HepG2 (cell line): ENCODE measurements at regions not wholly inside any gene's neighbourhood (a gene's known extent, or its start where the extent isn't known, plus 50 kb on each side); places are given as distances from the start of the nearest gene placed in this dataset.

Experiments
- ATAC-seq: fragments of 200-7000 bp; cut with Tn5 transposase; 3 replicates; pipeline ENCODE4 v1.9.1; 2020; ENCODE audit warnings: mild to moderate bottlenecking, moderate library complexity
- BruUV-seq: library from RNA; stranded (reverse); fragments of 400-500 nt; replicated peaks from 2 replicates; lab custom pipeline; 2021; lab: Mats Ljungman, UMichigan
- CTCF ChIA-PET: fragments of 300-600 bp; formaldehyde crosslinking; extraction: SDS; loops from one replicate; lab custom pipeline; 2021; ENCODE audit warnings: low total read pairs, inconsistent platforms, low intra/inter-chr PET ratio; lab: Yijun Ruan, JAX
- POLR2A ChIA-PET: fragments of 350-600 bp; sonication (Branson Sonifier 250); formaldehyde crosslinking; loops from one replicate; lab custom pipeline; 2020; ENCODE audit warnings: antibody characterized with exemption, inconsistent platforms; lab: Yijun Ruan, JAX
- DNase-seq: peaks from one replicate; pipeline ENCODE4 v3.0.0-alpha.2; 2015; ENCODE audit warnings: low spot score
- FAIRE-seq: peaks from 3 replicates; lab custom pipeline; 2011; peaks lifted over from hg19 to GRCh38; lab: Jason Lieb, UNC
- H2AFZ ChIP-seq: one replicate; pipeline ENCODE4 v1.6.1; 2011; ENCODE audit warnings: low read length, inconsistent platforms
- H3K27ac ChIP-seq: fragments of 300-600 bp; 3 replicates; pipeline ENCODE4 v1.8.0; 2011; ENCODE audit warnings: mixed run types, mild to moderate bottlenecking, mixed read lengths, low read length, inconsistent platforms; ENCODE audit not compliant: insufficient read depth; ENCODE audit errors: extremely low read length
- H3K27me3 ChIP-seq, 2 experiments: fragments of 200-600 bp in 1 of 2; 2 replicates in 1 of 2; 3 replicates in 1 of 2; pipeline versions ENCODE4 v1.6.0 to v1.8.0; 2011; ENCODE audit warnings: low read length in 2 of 2, mild to moderate bottlenecking in 2 of 2, moderate library complexity in 2 of 2, inconsistent platforms in 1 of 2; ENCODE audit not compliant: insufficient read depth in 2 of 2, control insufficient read depth in 1 of 2
- H3K36me3 ChIP-seq, 2 experiments: fragments of 200-600 bp in 1 of 2; replicated peaks in 1 of 2; 2 replicates in 1 of 2; 3 replicates in 1 of 2; pipeline versions ENCODE4 v1.5.1 to v1.8.0; 2011; ENCODE audit warnings: low read length in 2 of 2, inconsistent platforms in 1 of 2; ENCODE audit not compliant: insufficient read depth in 2 of 2, control insufficient read depth in 1 of 2
- H3K4me1 ChIP-seq: 2 replicates; pipeline ENCODE4 v1.5.1; 2012; ENCODE audit warnings: low read length, inconsistent platforms; ENCODE audit not compliant: insufficient read depth
- H3K4me2 ChIP-seq: 2 replicates; pipeline ENCODE4 v1.6.0; 2011; ENCODE audit warnings: low read depth, low read length, inconsistent platforms
- H3K4me3 ChIP-seq, 3 experiments: fragments of 200-600 bp in 1 of 3; sonication (generic), shearing (Covaris generic) in 1 of 3; replicated peaks in 1 of 3; 2 replicates each; pipeline ENCODE4 v1.5.1; 2011 to 2016; ENCODE audit warnings: low read length in 3 of 3, inconsistent platforms in 2 of 3, low read depth in 2 of 3, mild to moderate bottlenecking in 2 of 3, control low read depth in 1 of 3, mixed read lengths in 1 of 3; ENCODE audit not compliant: insufficient read depth in 1 of 3
- H3K79me2 ChIP-seq: one replicate; pipeline ENCODE4 v1.6.1; 2011; ENCODE audit warnings: low read length, inconsistent platforms; ENCODE audit not compliant: insufficient read depth
- H3K9ac ChIP-seq: 2 replicates; pipeline ENCODE4 v1.6.0; 2011; ENCODE audit warnings: mild to moderate bottlenecking, low read depth, low read length, inconsistent platforms; ENCODE audit not compliant: insufficient read depth
- H3K9me3 ChIP-seq: 2 replicates; pipeline ENCODE4 v1.5.1; 2012; ENCODE audit warnings: mild to moderate bottlenecking, low read length
- H4K20me1 ChIP-seq: 2 replicates; pipeline ENCODE4 v1.6.0; 2011; ENCODE audit warnings: inconsistent platforms, mild to moderate bottlenecking, low read length, moderate library complexity; ENCODE audit not compliant: insufficient read depth
- DMAP1 ChIP-seq: IDR thresholded peaks from 2 replicates; pipeline ENCODE4 v1.6.1; 2016
- E2F2 ChIP-seq: sonication (generic); formaldehyde crosslinking; IDR thresholded peaks from 2 replicates; pipeline ENCODE4 v1.4.0; 2020; ENCODE audit warnings: missing genetic modification reagents, borderline replicate concordance
- GATA4 ChIP-seq: sonication (generic); IDR thresholded peaks from 2 replicates; pipeline ENCODE4 v1.6.1; 2016; ENCODE audit warnings: antibody characterized with exemption, low read depth, borderline replicate concordance
- MTF2 ChIP-seq: sonication (generic); formaldehyde crosslinking; IDR thresholded peaks from 2 replicates; pipeline ENCODE4 v1.5.0; 2020; ENCODE audit warnings: missing genetic modification reagents, borderline replicate concordance
- PATZ1 ChIP-seq: sonication (generic); formaldehyde crosslinking; IDR thresholded peaks from 2 replicates; pipeline ENCODE4 v1.4.0; 2020; ENCODE audit warnings: missing genetic modification reagents
- PBX2 ChIP-seq: IDR thresholded peaks from 2 replicates; pipeline ENCODE4 v1.6.1; 2016; ENCODE audit warnings: control low read depth
- POLR2A ChIP-seq, 2 experiments: IDR thresholded peaks; 2 replicates each; pipeline ENCODE4 v1.6.1; 2011; ENCODE audit warnings: low read depth in 2 of 2, low read length in 2 of 2, mild to moderate bottlenecking in 1 of 2, moderate library complexity in 1 of 2; ENCODE audit not compliant: insufficient read depth in 1 of 2
- RFX3 ChIP-seq: IDR thresholded peaks from 2 replicates; pipeline ENCODE4 v1.6.1; 2016; ENCODE audit warnings: missing biosample characterization, missing genetic modification reagents
- RXRB ChIP-seq: IDR thresholded peaks from 2 replicates; pipeline ENCODE4 v1.6.1; 2016; ENCODE audit warnings: borderline replicate concordance, missing genetic modification reagents, missing compliant biosample characterization
- SNAI1 ChIP-seq: sonication (generic); formaldehyde crosslinking; IDR thresholded peaks from 2 replicates; pipeline ENCODE4 v1.5.0; 2020; ENCODE audit warnings: mild to moderate bottlenecking, missing genetic modification reagents, borderline replicate concordance
- SOX5 ChIP-seq: IDR thresholded peaks from 2 replicates; pipeline ENCODE4 v1.6.1; 2016; ENCODE audit warnings: borderline replicate concordance
- THAP11 ChIP-seq: IDR thresholded peaks from 2 replicates; pipeline ENCODE4 v1.6.1; 2016; ENCODE audit warnings: missing biosample characterization, missing genetic modification reagents
- XRCC5 ChIP-seq: fragments of 200-400 bp; formaldehyde crosslinking; optimal IDR thresholded peaks from 2 replicates; pipeline ENCODE3; 2017; ENCODE audit warnings: mild to moderate bottlenecking, low read length
- ZBTB20 ChIP-seq: sonication (generic); formaldehyde crosslinking; IDR thresholded peaks from 2 replicates; pipeline ENCODE4 v1.8.1; 2023; ENCODE audit warnings: missing genetic modification reagents, low read depth, mild to moderate bottlenecking, borderline replicate concordance
- ZNF558 ChIP-seq: sonication (generic); formaldehyde crosslinking; IDR thresholded peaks from 2 replicates; pipeline ENCODE4 v1.9.0; 2022; ENCODE audit warnings: mild to moderate bottlenecking, missing genetic modification reagents, borderline replicate concordance
- ZNF607 ChIP-seq: sonication (generic); formaldehyde crosslinking; IDR thresholded peaks from 2 replicates; pipeline ENCODE4 v1.5.1; 2020; ENCODE audit warnings: missing genetic modification reagents, mild to moderate bottlenecking, borderline replicate concordance
- ZNF609 ChIP-seq: sonication (generic); formaldehyde crosslinking; IDR thresholded peaks from 2 replicates; pipeline ENCODE4 v1.4.0; 2020; ENCODE audit warnings: mild to moderate bottlenecking, missing genetic modification reagents, borderline replicate concordance
- ZNF629 ChIP-seq: sonication (generic); formaldehyde crosslinking; conservative IDR thresholded peaks from 2 replicates; pipeline ENCODE4 v1.5.0; 2020; ENCODE audit warnings: missing genetic modification reagents
- ZNF891 ChIP-seq: sonication (generic); formaldehyde crosslinking; IDR thresholded peaks from 2 replicates; pipeline ENCODE4 v1.5.0; 2020; ENCODE audit warnings: mild to moderate bottlenecking, missing genetic modification reagents
- WGBS: methylation state at CpG from one replicate; pipeline ENCODE4 v1.1.6; 2017; ENCODE audit warnings: low lambda C conversion rate; 5-methylcytosine and 5-hydroxymethylcytosine counted together
- in situ Hi-C: cut with HindIII; loops from 2 replicates; pipeline ENCODE4 v1.10.0; 2017; ENCODE audit warnings: low pct_unique_long_range_greater_than_20kb; ENCODE audit not compliant: extremely low pct_ligation_motif_present
- intact Hi-C: fragments of 100-400 bp; cut with micrococcal nuclease; formaldehyde crosslinking; loops from one replicate; pipeline ENCODE4 v1.10.0; 2022; ENCODE audit not compliant: unreplicated experiment

- DNase-seq = no peak
- Histone ChIP-seq H3K4me3 (no peak overlapping the region), H4K20me1 (0 out of 2 replicates have a peak, but pooled peaks cover 2% of the 10 kb centered on the region), H3K27me3 (no peaks in the 10 kb centered on the region), H2AFZ (no peak overlapping the region), H3K9me3 (no peaks in the 10 kb centered on the region), H3K9ac (no peak overlapping the region), H3K27ac (no peak overlapping the region), H3K4me2 (no peak overlapping the region), H3K79me2 (no peaks in the 10 kb centered on the region), H3K4me1 (no peaks in the 10 kb centered on the region), H3K36me3 (no peaks in the 10 kb centered on the region)
- in situ Hi-C loops (no loop called here), intact Hi-C loops (no loop called here)
- WGBS = 5% methylated on average over 4 of the region's 4 CpGs
- TF ChIP-seq ZNF891 (CRISPR knock-in tag) (no peak), SOX5 (CRISPR knock-in tag) (no peak), ZBTB20 (CRISPR knock-in tag) (no peak), DMAP1 (CRISPR knock-in tag) (no peak), RFX3 (CRISPR knock-in tag) (no peak), RXRB (no peak), MTF2 (CRISPR knock-in tag) (no peak), PBX2 (CRISPR knock-in tag) (no peak), GATA4 (no peak), ZNF607 (no peak), POLR2A (IDR thresholded peaks at IDR 0.05; ENCODE audit: insufficient read depth in 1 of 2, low read depth in 2 of 2, low read length in 2 of 2) (no peak), ZNF629 (CRISPR knock-in tag) (no peak), ZNF609 (no peak), PATZ1 (CRISPR knock-in tag) (no peak), ZNF558 (no peak), SNAI1 (no peak), E2F2 (no peak), XRCC5 (no peak), THAP11 (CRISPR knock-in tag) (no peak)
- no peak for FAIRE-seq
- no peak for ATAC-seq
- POLR2A ChIA-PET = no interaction called here
- CTCF ChIA-PET = no interaction called here
- BruUV-seq = no TSS peak
Measured at GRCh38 chr12:42828836-42829235, 239.3 kb upstream of the PRICKLE1 start.
